ENCODE measurements at regions not wholly inside any gene's neighbourhood (a gene's known extent, or its start where the extent isn't known, plus 50 kb on each side); places are given as distances from the start of the nearest gene placed in this dataset.
"Not testable (repeated sequence)": the region's sequence is repeated elsewhere in the genome, so short reads cannot be mapped to it uniquely, and the experiment has no call there.

GRCh38 chrX:40240844-40241243, 143.1 kb upstream of the BCOR start:
- no peaks in the 10 kb centered on the region for H3K9me3 ChIP-seq
- intact Hi-C loops (cut with DNase I, micrococcal nuclease): no loop called here
- no peak for TF ChIP-seq CTCF (IDR thresholded peaks at IDR 0.05)
- no peak for DNase-seq
- no peaks in the 10 kb centered on the region for H3K4me1 ChIP-seq (ENCODE audit: low read depth)
- H3K4me3 ChIP-seq: no peak overlapping the region
- ATAC-seq: no peak
- H3K36me3 ChIP-seq (ENCODE audit: low read depth): no peaks in the 10 kb centered on the region

GRCh38 chrX:40237731-40238178, 140.0 kb upstream of the BCOR start:
- ATAC-seq (no peak), DNase-seq (no peak)
- H3K36me3 ChIP-seq (ENCODE audit: low read depth): no peaks in the 10 kb centered on the region

GRCh38 chrX:40230646-40231045, 132.9 kb upstream of the BCOR start:
- intact Hi-C loops (cut with DNase I, micrococcal nuclease): no loop called here
- Histone ChIP-seq H3K4me1 (ENCODE audit: low read depth) (no peaks in the 10 kb centered on the region), H3K4me3 (no peak overlapping the region), H3K9me3 (no peaks in the 10 kb centered on the region), H3K36me3 (ENCODE audit: low read depth) (no peaks in the 10 kb centered on the region)
- ATAC-seq: no peak
- TF ChIP-seq CTCF (IDR thresholded peaks at IDR 0.05): no peak
- DNase-seq: no peak

More at GRCh38 chrX:40237731-40238178, 140.0 kb upstream of the BCOR start:
- TF ChIP-seq CTCF (IDR thresholded peaks at IDR 0.05): no peak
- Histone ChIP-seq H3K4me1 (ENCODE audit: low read depth) (no peaks in the 10 kb centered on the region), H3K9me3 (no peaks in the 10 kb centered on the region), H3K4me3 (no peak overlapping the region)
- intact Hi-C loops (cut with DNase I, micrococcal nuclease): no loop called here

GRCh38 chrX:40227125-40227524, 129.4 kb upstream of the BCOR start:
- no peaks in the 10 kb centered on the region for H3K4me1 ChIP-seq (ENCODE audit: low read depth)
- no peak for ATAC-seq
- H3K4me3 ChIP-seq: no peak overlapping the region
- intact Hi-C loops (cut with DNase I, micrococcal nuclease): no loop called here
- no peak for DNase-seq
- TF ChIP-seq CTCF (IDR thresholded peaks at IDR 0.05): no peak
- H3K9me3 ChIP-seq: no peaks in the 10 kb centered on the region
- no peaks in the 10 kb centered on the region for H3K36me3 ChIP-seq (ENCODE audit: low read depth)

- DNase-seq: no peak
- ATAC-seq: no peak
- H3K4me3 ChIP-seq: no peak overlapping the region
- H3K9me3 ChIP-seq: no peaks in the 10 kb centered on the region
- no peaks in the 10 kb centered on the region for H3K4me1 ChIP-seq (ENCODE audit: low read depth)
- TF ChIP-seq CTCF (IDR thresholded peaks at IDR 0.05): no peak
- intact Hi-C loops (cut with DNase I, micrococcal nuclease): no loop called here
- no peaks in the 10 kb centered on the region for H3K36me3 ChIP-seq (ENCODE audit: low read depth)
These were observed 126.9 kb upstream of the BCOR start for GRCh38 chrX:40224658-40225057.

- H3K4me1 ChIP-seq (ENCODE audit: low read depth); ATAC-seq; H3K36me3 ChIP-seq (ENCODE audit: low read depth); H3K9me3 ChIP-seq; DNase-seq; intact Hi-C loops (cut with DNase I, micrococcal nuclease); H3K4me3 ChIP-seq: not testable (repeated sequence)
These were observed 124.9 kb upstream of the BCOR start for GRCh38 chrX:40222612-40223011.
